Keratinocyte (primary cell): ENCODE measurements at regions not wholly inside any gene's neighbourhood (a gene's known extent, or its start where the extent isn't known, plus 50 kb on each side); places are given as distances from the start of the nearest gene placed in this dataset.

Source experiments
- EZH2 ChIP-seq: IDR thresholded peaks from one replicate; pipeline ENCODE4 v1.6.1; 2012; ENCODE audit warnings: inconsistent platforms, mild to moderate bottlenecking, low read length, moderate library complexity
- TF ChIP-seq, protein P1 (sequence below), 3 experiments: IDR thresholded peaks in 1 of 3; conservative IDR thresholded peaks in 1 of 3; optimal IDR thresholded peaks in 1 of 3; 2 replicates in 2 of 3; 3 replicates in 1 of 3; pipeline versions ENCODE3 to v1.5.1; 2011; ENCODE audit warnings: low read length in 3 of 3, mild to moderate bottlenecking in 3 of 3, moderate library complexity in 2 of 3, control low read depth in 1 of 3, inconsistent platforms in 1 of 3; ENCODE audit not compliant: insufficient read depth in 2 of 3; ENCODE audit errors: extremely low read depth in 1 of 3

DNA sequence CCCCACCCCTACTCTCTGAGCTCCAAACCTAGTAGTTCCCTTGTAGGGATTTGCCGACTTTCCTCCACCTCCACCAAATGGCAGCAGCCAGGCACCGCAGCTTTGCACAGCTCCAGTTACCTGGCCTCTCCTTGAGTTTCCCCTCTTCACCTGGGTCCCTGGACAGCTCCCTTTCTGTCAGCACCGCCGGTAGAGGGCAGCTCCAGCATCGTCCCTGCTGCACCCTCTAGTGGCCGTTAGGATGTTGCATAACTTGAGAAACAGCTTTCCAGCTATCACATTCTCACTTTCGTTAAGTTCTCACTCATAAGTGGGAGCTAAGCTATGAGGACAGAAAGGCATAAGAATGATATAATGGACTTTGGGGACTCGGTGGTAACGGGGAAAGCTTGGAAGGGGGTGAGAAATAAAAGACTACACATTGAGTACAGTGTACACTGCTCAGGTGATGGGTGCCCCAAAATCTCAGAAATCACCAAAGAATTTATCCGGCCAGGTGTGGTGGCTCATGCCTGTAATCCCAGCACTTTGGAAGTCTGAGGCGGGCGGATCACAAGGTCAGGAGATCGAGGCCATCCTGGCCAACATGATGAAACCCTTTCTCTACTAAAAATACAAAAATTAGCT lies 60.4 kb upstream of the OLFM4 start:
- TF ChIP-seq, protein P1, sequence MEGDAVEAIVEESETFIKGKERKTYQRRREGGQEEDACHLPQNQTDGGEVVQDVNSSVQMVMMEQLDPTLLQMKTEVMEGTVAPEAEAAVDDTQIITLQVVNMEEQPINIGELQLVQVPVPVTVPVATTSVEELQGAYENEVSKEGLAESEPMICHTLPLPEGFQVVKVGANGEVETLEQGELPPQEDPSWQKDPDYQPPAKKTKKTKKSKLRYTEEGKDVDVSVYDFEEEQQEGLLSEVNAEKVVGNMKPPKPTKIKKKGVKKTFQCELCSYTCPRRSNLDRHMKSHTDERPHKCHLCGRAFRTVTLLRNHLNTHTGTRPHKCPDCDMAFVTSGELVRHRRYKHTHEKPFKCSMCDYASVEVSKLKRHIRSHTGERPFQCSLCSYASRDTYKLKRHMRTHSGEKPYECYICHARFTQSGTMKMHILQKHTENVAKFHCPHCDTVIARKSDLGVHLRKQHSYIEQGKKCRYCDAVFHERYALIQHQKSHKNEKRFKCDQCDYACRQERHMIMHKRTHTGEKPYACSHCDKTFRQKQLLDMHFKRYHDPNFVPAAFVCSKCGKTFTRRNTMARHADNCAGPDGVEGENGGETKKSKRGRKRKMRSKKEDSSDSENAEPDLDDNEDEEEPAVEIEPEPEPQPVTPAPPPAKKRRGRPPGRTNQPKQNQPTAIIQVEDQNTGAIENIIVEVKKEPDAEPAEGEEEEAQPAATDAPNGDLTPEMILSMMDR (optimal IDR thresholded peaks at IDR 0.05 in 1 of 3, IDR thresholded peaks at IDR 0.05 in 1 of 3, conservative IDR thresholded peaks at IDR 0.05 in 1 of 3; ENCODE audit: extremely low read depth in 1 of 3, insufficient read depth in 2 of 3, low read length in 3 of 3) = peak; percentile 98 to 100 (median 99)
- TF ChIP-seq EZH2 = no peak
